Panc1 (cell line): ENCODE measurements at regions not wholly inside any gene's neighbourhood (a gene's known extent, or its start where the extent isn't known, plus 50 kb on each side); places are given as distances from the start of the nearest gene placed in this dataset.

Experiments
- CTCF ChIP-seq: fragments of 450-650 bp; IDR thresholded peaks from 2 replicates; pipeline ENCODE4 v1.5.1; 2017; ENCODE audit warnings: mild to moderate bottlenecking
- POLR2AphosphoS5 ChIP-seq: IDR thresholded peaks from 2 replicates; pipeline ENCODE4 v1.6.1; 2012; ENCODE audit warnings: mild to moderate bottlenecking, low read depth, low read length, moderate library complexity
- REST ChIP-seq, 2 experiments: IDR thresholded peaks; 2 replicates each; pipeline ENCODE4 v1.6.1; 2011 to 2012; ENCODE audit warnings: low read depth in 2 of 2, control low read depth in 1 of 2, low read length in 1 of 2, mild to moderate bottlenecking in 1 of 2, moderate library complexity in 1 of 2; ENCODE audit not compliant: insufficient read depth in 1 of 2
- SIN3A ChIP-seq: IDR thresholded peaks from 2 replicates; pipeline ENCODE4 v1.6.1; 2012; ENCODE audit warnings: low read depth, mild to moderate bottlenecking, low read length, moderate library complexity, borderline replicate concordance; ENCODE audit not compliant: insufficient read depth

GRCh38 chr3:31103623-31104180, 209.2 kb upstream of the GADL1 start:
- no peak for TF ChIP-seq CTCF
- no peak for TF ChIP-seq POLR2AphosphoS5
- TF ChIP-seq SIN3A = no peak
- TF ChIP-seq REST (IDR thresholded peaks at IDR 0.05; ENCODE audit: insufficient read depth in 1 of 2, low read depth in 2 of 2, low read length in 1 of 2) = no peak
